Fibroblast of skin of right biceps (primary cell): ENCODE measurements at regions not wholly inside any gene's neighbourhood (a gene's known extent, or its start where the extent isn't known, plus 50 kb on each side); places are given as distances from the start of the nearest gene placed in this dataset.
"Not testable (repeated sequence)": the region's sequence is repeated elsewhere in the genome, so short reads cannot be mapped to it uniquely, and the experiment has no call there.

ENCODE experiments used
- DNase-seq: peaks from one replicate; pipeline ENCODE4 v3.0.0-alpha.2; 2013

DNA sequence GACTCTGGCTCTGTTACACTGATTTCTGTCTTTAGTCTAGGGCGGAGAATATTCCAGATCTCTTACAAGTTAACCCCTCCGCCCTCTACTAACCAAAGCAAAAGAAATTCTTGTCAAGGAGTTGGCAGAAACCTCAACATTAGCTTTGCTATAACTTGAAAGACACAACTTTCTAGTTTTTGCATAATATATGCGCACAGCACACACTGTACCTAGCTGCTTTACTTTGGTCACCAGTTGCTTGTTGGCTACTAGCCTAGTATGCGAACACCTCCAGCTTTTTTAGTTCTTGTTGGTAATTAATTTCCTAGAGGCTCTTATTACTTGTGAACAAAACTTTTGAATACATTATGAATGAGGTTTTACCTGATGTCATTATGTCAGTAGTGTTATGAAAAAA lies 348.8 kb upstream of the C2CD4B start:
- no peak for DNase-seq

DNA sequence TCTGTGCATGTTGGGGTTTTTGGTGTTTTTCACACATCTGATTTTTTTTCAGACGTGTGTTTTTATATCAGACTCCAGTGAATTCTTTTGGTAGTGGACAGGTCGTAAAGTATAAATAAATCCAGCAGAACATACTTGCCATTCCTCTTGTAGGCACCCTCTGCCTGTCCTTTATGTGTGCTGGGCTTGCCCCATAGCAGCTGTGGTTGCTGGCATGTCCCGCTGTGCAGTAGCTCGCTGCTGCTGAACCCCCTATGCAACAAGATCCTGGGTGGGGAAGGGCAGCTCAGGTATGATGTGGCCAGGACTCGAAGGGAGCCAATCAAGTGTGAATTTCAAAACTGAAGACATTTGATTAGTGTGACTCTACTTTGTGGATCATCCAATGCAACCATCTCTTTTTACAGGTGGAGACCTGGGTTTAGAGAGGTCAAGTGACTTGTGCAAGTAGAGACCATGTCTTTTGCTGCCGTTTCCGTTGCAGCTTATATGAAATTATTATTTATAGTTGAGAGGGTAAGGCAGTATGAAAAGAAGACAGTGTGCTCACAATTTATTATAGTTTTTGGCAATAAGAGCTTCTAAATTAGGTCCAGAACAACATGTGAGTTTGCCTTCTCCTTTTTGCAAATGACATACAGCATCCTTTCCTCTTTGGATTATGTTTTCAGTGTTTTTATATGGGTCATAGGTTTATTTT lies 350.8 kb upstream of the C2CD4B start:
- no peak for DNase-seq

DNA sequence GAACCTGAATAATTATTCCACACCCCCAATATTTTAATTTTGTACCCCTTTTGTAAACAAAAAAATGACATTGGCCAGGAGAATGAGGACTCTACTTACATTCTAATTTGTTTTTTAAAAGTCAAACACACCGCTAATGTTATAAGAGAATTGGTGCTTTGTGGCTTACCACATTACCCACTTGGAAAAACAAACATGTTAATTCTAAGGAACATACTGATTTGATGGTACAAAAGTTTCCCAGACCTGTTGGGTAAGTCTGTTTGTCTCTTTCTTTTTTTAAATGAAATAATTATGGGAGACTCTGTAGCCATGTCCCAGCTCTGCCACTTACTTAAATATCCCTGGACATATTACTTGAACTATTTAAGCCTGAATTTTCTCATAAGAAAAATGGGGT lies 352.5 kb upstream of the C2CD4B start:
- DNase-seq, result no peak

DNA sequence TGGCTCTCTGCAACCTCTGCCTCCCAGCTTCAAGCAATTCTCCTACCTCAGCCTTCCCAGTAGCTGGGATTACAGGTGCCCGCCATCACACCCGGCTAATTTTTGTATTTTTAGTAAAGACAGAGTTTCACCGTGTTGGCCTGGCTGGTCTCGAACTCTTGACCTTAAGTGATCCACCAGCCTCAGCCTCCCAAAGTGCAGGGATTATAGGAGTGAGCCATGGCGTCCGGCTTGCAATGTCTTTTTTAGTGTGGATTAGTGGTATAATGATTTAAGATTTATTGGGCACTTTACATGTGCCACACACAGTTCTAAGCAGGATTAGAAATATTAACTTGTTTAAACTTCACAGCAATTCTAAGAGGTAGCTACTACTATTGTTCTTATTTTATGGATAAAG lies 353.6 kb upstream of the C2CD4B start:
- DNase-seq, result not testable (repeated sequence)

DNA sequence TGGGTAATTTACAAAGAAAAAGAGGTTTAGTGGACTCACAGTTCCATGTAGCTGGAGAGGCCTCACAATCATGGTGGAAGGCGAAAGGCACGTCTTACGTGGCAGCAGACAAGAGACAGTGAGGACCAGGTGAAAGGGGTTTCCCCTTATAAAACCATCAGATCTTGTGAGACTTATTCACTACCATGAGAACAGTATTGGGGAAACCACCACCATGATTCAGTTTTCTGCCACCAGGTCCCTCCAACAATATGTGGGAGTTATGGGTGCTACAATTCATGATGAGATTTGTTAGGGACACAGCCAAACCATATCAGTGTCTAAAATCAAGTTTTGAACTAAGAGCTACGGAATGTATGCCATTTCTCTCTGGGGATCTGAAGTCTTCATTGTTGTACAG lies 354.8 kb upstream of the C2CD4B start:
- no peak for DNase-seq

DNA sequence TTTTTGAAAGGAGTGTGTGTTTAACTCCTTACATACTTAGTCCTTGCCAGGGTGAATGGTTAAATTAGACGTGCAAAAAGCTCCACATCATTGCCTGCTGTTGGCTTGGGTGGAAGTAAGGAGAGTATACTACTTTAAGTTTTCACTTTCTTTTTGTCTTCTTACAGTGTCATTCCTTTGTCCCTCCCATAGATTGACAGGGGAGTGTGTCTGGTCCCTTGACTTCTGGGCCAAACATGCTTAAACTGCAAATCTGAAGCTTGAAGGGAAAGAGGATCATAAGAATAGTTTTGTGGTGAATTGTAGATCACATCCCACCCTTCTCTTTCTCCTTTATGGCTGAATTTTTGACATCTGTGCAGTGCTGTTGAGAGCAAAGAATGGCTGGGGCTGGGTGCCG lies 355.8 kb upstream of the C2CD4B start:
- DNase-seq, result no peak

DNA sequence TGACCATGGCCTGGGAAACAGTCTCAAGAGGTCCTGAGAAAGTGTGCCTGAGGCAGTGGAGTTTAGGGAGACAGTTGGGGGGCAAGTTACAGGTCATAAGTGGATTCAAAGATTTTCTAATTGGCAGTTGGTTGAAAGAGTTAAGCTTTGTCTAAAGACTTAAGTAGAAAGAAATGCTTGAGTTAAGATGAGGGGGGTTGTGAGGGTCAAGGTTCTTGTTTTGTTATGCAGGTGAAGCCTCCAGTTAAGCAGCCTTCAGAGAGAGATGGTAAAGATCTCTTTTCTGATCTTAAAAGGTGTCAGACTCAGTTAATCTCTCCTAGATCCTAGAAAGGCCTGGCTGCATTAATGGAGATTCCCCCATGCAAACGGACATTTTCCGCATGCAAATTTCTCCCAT lies 356.3 kb upstream of the C2CD4B start:
- DNase-seq, result no peak

DNA sequence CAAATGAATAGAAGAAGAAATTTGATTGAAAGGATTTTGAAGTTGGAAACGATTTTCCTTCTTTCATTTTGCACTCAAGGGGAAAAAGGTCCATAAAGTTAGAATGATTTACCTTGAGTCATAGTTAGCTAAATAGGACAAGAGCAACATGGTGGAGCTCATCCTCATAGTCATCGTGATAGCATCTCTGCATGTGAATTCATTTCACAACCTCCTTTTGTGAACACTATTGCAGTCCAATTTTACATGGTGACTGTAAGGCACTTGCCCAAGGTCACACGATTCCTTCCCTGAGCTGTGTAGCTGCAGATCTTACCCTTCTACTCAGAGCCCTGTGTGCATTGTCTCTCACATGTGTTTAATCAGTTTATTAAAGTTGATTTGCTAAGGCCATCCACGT lies 359.8 kb upstream of the C2CD4B start:
- DNase-seq, result peak; percentile 37

DNA sequence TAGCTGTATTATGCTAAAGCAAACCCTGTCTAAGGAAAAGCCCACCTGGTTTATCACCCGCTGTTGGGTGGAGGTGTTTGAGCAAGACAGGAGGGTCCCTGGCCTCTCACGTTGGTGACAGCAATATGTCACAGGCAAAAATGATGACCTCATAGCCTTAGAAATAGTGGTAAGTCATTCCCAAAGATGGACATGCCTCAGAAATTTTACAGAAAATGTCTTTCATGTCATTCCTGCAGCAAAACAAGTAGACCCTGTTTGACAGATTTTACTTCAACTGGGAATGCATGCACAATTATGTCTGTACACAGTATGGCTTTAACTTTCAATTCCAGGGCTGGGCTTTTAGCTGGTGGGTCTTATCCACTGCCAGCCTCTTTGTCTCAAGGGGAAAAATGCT lies 362.3 kb upstream of the C2CD4B start:
- no peak for DNase-seq

DNA sequence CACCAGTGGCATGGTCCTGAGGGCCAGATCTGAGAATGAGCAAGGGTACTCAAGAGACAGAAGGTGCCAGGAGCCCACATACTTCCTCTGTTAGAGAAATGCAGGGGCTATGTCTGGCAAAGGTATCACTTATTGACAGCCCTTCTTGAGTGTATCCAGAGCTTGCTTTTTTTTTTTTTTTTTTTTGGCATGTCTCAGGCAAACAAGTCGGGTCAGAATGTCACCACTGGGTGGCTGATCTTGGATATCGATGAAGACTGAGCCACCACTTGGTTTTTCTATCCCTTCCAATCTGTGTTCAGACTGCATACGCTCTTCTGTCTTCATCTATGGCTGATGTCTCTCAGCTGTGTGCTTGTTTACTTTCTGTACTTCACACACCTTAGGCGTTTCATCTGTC lies 363.4 kb upstream of the C2CD4B start:
- DNase-seq, result no peak

DNA sequence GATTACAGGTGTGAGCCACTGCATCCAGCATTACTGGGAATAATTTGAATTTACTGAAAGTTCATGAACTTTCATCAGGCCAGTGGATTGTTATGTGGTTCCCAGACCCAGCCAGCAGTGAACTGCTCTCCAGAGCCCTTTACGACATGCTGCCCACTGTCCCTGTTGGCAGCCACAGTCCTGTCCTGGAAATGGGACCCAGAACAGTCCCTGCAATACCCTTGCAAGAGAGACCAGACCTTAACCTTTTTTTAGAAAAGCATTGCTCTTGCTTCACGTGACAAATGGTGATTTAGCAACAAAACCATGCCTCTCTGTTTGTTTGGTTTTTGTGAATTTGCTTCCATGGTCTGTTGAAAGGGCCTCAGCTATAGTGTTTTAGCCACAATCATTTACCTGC lies 367.3 kb upstream of the C2CD4B start:
- DNase-seq, result no peak

DNA sequence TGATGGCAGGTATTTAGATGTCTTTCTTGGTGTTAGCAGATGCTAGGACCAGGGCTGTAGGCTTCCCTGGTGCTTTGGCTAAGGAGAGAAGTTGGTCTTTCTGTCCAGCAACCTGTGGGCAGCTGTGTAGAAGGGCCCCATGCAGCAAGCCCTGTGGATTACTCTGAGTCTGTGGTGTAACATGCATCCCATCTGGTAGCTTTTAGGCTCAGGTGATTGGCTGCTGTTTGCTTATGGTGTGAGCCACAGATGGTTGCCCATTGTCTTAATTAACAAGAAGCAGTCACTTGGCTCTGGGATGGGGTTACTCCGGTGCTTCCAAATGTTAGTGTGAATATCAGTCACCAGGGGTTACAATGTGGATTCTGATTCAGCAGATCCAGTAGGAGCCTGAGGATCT lies 368.6 kb upstream of the C2CD4B start:
- no peak for DNase-seq

DNA sequence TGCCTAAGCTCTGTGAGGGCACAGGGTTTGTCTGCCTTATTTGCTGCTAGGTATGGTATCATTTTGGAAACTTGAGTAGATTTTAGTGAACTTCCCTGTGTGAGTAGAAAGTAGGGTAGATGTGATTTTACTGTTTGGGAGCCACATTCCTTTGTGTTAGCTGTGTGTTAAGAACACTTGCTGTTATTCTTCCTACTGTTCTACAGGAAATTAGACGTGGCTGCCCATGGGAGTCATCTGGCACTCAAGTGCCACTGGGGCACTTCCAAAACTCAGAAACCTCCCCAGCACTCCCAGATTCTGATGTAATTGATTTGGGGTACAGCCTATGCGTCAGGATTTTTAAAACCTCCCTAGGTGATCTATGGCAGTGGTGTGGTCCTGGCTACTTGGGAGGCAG lies 369.9 kb upstream of the C2CD4B start:
- no peak for DNase-seq

DNA sequence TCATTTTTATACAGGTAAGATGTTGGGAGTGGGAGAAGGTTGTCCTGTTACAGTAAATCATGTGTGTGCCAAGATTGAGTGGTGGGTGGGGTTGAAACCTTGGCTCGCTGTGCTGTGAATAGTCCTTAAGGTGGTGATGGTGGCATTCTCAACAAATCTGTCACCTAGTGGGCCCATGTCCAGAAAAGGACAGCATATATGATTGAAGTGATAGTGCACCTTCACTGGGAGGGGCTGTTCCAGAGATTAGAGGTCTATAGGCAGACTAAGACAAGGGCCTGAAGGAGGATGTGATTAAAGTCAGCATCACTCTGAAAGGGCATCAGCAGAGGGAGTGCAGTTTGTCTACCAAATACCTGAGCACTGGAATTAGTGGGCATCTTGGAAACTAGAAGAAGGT lies 374.2 kb upstream of the C2CD4B start:
- no peak for DNase-seq

DNA sequence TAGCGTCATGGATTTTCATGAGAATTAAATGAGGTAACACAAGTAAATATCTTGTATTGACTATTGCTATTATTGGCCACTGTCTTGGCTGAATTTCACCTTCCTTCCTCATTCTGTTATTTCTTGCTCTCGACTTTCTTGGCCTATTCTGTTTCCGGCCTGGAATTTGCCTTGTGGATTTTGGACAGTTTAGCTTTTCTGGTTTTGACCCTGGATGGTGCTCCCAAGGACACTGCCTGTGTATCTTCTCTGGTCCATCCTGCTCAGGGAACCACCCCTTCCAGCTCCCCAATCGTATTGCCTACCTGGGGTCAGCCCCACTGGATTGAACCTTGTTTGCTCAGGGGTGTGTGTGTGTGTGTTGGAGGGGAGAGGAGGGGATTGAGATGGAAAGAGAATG lies 376.2 kb upstream of the C2CD4B start:
- no peak for DNase-seq

DNA sequence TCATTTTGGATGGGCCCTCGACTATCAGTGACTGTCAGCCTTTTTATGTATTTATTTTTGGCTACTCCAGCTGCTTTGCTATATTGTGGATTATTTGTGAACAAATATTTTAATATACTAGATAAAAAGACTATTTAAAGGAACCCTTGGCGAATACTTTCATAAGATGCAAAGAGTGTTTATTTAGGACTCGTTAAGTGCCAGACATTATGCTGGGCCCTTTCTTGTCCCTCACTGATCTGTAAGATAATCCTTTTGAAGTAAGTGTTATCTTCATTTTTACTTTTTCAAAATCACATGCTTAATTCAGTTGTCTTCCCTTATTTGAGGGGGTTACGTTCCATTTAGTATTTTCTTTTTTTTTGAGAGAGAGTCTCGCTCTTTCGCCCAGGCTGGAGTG lies 376.8 kb upstream of the C2CD4B start:
- DNase-seq, result no peak

DNA sequence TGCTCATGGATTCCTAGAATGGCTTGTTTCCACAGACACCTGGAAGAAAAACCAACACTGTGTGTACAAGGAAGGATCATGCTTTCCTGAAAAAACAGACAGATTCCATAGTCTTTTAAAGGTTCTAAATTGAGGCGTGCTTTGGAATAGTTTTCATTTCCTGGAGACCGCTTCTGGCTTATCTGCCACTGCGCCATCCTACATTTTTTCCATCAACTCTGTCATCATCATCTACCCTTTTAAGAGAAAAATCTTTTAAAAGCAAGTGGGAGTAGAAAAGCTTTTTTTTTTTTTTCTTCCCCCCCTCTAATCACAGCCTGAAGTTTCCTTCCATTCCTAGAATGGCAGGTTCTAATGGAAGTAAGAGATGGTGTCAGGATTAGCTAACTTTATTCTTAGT lies 379.4 kb upstream of the C2CD4B start:
- no peak for DNase-seq

DNA sequence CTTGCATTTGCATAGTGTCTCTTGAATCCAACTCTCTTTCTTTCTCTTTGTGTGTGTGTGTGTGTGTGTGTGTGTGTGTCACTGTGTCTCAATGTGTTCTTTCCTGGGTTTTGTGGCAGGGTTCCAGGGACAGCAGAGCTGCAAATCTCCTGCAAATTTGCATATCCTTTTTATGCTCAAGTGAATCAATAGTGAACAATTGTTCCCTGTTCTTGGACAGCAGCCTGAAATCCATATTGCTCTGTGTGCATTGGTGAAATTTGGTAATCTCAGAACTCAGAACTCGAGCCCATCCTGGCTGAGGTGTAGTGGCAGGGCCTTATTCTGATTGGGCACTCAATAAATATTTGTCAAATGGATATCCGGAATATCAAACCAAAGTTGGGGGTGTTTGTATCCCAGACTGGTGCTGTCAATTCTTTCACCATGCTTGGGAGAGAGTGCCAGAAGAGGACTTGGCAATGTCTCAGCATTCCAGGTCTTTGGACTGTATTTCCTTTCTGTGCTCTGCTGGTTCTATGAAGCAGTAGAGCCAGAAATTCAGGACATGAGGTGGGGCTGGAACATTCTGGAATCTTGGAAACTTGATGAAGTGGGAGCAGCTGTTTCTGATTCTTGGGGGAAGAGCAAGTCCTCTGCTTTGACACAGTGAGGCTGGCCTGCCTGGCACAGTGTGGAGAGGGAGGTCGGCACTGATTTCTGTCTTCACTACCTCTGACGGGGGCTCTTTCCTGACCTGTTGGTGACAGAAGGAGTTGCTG lies 380.6 kb upstream of the C2CD4B start:
- DNase-seq, result peak; percentile 83

DNA sequence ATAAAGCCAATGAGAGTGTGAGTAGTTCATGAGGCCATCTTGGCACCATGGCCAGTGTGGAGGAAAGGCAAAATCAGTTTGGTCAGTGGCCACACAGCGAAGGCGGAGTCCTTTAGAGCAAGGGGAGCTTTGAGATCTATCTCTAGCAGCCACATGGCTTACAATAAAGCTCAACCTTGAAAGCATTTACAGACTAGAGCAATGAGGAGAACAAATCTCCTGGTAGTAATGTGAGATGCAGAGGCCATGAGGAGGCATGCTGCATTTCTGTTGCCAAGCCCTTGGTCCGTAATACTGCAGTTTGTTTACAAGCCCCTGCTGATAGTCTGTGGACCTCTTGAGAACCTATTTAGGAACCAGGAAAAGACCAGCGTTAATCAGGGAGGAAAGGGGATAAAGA lies 381.5 kb upstream of the C2CD4B start:
- no peak for DNase-seq

DNA sequence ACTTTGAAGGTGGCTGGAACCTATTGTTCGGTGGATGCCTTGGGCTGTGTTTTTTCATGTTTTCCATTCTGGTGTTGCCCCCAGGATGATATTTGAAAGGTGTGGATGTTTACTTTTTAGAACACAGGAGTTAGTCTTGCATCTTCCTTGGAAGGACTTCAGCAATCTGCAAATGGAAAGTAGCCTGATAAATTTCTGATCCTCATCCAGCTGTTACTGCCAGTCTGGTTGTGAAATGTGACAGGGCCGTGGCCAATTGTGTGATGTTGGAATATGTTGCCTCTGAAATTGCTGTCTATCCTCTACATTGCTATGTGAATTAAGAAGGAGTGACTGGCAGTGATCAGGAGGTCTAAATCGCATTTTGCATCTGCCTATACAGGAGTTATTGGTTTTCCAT lies 382.5 kb upstream of the C2CD4B start:
- DNase-seq, result no peak

DNA sequence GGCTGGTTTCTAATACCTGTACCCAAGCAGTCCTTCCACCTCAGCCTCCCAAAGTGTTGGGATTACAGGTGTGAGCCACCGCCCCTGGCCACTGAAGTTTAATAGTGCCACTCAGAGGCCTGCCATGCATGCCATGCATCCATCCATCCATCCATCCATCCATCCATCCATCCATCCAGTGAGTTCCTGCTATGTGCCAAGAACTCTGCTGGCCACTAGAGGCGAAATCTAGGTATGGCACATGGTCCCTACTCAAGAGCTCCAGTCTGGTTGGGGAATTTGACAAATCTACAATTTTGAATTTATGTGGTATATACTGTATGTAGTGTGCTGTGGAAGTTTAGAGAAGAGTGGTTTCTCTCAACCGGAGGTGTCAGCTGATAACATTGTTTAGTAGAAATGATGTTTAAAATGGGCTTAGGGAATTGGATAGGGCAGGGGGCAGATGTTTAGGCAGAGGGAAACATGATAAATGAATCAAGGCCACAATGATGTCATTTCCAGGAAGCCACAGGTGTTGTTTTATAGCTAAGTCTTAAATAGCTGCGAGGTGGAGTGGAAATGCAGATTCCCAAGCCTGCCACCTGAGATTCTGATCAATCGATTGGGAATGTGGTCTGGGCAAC lies 384.4 kb upstream of the C2CD4B start:
- DNase-seq, result peak; percentile 41

DNA sequence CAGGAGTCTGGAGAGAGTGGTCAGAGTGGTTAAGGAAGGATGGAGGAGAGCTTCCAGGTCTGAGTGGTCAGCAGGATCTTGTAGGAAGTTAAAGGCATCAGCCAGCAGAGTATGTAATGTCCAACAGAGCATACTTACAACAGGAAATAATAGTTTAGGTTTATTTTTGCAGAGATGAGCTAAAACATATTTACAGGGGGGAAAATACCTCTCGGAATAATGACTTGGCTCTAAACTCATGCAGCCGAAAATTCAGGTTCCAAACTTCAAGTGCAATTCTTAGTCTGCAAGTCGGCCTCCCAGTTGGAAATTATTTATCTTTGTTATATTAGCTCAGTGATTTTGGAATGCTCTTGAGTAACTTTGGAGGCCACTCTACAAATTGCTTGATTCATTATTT lies 385.0 kb upstream of the C2CD4B start:
- no peak for DNase-seq

DNA sequence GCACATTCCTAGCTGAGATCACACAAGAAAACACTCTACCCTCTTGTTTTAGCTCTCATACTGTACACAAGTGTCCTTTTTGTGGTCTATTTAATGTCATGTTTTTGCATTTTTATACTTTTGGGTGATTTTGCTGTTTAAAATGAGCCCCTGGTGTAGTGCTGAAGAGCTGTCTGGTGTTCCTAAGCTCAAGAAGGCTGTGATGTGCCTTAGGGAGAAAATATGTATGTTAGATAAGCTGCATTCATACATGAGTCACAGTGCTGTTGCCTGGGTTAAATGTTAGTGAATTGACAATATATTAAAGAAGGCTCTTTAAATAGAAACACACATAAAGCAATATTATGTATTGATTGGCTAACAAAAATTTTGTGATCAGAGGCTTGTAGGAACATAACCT lies 387.4 kb upstream of the C2CD4B start:
- peak; percentile 31 for DNase-seq

DNA sequence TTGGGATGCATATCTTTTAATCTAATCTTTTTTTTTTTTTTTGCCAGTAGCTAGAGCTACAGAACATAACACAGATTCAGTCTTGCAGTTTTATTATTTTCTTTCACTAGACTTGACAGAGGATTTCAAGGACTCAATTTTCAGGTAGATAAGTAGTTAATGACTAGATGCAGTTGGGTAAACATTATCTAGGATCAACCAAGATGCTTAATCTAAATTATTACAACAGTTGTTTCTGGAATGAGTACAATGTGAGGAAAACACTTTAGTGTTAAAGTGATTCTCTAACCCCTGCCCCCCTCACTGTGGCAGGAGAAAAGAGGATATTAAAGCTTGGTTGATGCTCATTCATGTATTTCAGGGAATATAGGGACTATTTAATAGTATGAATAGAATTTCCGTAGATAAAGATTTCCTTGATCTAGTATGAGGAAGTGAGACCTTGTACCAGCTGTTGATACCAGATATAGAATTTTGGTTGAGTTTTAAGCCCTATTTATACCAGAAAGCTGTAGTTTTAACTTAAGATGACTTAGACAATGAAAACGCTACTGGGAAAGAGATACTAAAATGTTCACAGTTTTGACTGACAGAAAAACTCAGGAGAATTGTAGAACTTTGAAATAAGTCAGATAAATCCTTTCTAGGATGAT lies 389.0 kb upstream of the C2CD4B start:
- no peak for DNase-seq
